K562 (cell line): ENCODE measurements at regions not wholly inside any gene's neighbourhood (a gene's known extent, or its start where the extent isn't known, plus 50 kb on each side); places are given as distances from the start of the nearest gene placed in this dataset.

Experiments
- ATAC-seq: fragments of 200-7000 bp; cut with Tn5 transposase; 3 replicates; pipeline ENCODE4 v1.9.1; 2020; ENCODE audit warnings: moderate library complexity
- BruUV-seq: library from RNA; stranded (reverse); fragments of 400-500 nt; replicated peaks from 2 replicates; lab custom pipeline; 2021; lab: Mats Ljungman, UMichigan
- CTCF ChIA-PET: fragments of 300-600 bp; formaldehyde crosslinking; extraction: SDS; loops from one replicate; lab custom pipeline; 2021; ENCODE audit warnings: low intra/inter-chr PET ratio; lab: Yijun Ruan, JAX
- POLR2A ChIA-PET: fragments of 300-600, 350-650 bp; sonication (Branson Sonifier 250); formaldehyde crosslinking; extraction: SDS; loops from one replicate; lab custom pipeline; 2021; ENCODE audit warnings: antibody characterized with exemption, inconsistent platforms; lab: Yijun Ruan, JAX
- DNase-seq, 4 experiments: peaks; one replicate each; pipeline versions ENCODE4 v3.0.0 to v3.0.0-alpha.2; 2011 to 2018; ENCODE audit warnings: low spot score in 3 of 4, mixed read lengths in 3 of 4; ENCODE audit errors: extremely low read depth in 1 of 4
- FAIRE-seq: peaks from 2 replicates; lab custom pipeline; 2011; peaks lifted over from hg19 to GRCh38; lab: Jason Lieb, UNC
- H2AFZ ChIP-seq: 2 replicates; pipeline ENCODE4 v1.6.0; 2011; ENCODE audit warnings: low read depth, low read length, control low read depth, inconsistent platforms
- H3K27ac ChIP-seq: fragments of 200-600 bp; 3 replicates; pipeline ENCODE4 v1.8.0; 2011; ENCODE audit warnings: low read depth, mild to moderate bottlenecking, control low read depth, inconsistent platforms, low read length, moderate library complexity, mixed read lengths; ENCODE audit errors: extremely low read depth
- H3K27me3 ChIP-seq, 2 experiments: fragments of 300-600 bp in 1 of 2; 2 replicates in 1 of 2; 3 replicates in 1 of 2; pipeline versions ENCODE4 v1.6.0 to v1.8.0; 2011; ENCODE audit warnings: inconsistent platforms in 2 of 2, low read length in 2 of 2, mild to moderate bottlenecking in 1 of 2, mixed read lengths in 1 of 2, moderate library complexity in 1 of 2; ENCODE audit not compliant: control insufficient read depth in 2 of 2, insufficient read depth in 2 of 2
- H3K36me3 ChIP-seq: fragments of 300-600 bp; 3 replicates; pipeline ENCODE4 v1.8.0; 2011; ENCODE audit warnings: mild to moderate bottlenecking, low read length, inconsistent platforms; ENCODE audit not compliant: control insufficient read depth, insufficient read depth
- H3K4me1 ChIP-seq, 2 experiments: fragments of 200-600 bp in 1 of 2; replicated peaks in 1 of 2; 2 replicates in 1 of 2; 3 replicates in 1 of 2; pipeline versions ENCODE4 v1.5.1 to v1.8.0; 2011; ENCODE audit warnings: inconsistent platforms in 2 of 2, low read length in 2 of 2, mild to moderate bottlenecking in 1 of 2, mixed read lengths in 1 of 2, moderate library complexity in 1 of 2; ENCODE audit not compliant: control insufficient read depth in 2 of 2, insufficient read depth in 2 of 2
- H3K4me2 ChIP-seq: 2 replicates; pipeline ENCODE4 v1.6.1; 2011; ENCODE audit warnings: low read length, control low read depth, inconsistent platforms, mixed read lengths; ENCODE audit not compliant: insufficient read depth
- H3K4me3 ChIP-seq: fragments of 200-600 bp; sonication (generic), shearing (Covaris generic); 2 replicates; pipeline ENCODE4 v1.5.1; 2016; ENCODE audit warnings: control low read depth, inconsistent platforms
- H3K79me2 ChIP-seq: fragments of 200-600 bp; 3 replicates; pipeline ENCODE4 v1.8.0; 2011; ENCODE audit warnings: low read length, inconsistent platforms; ENCODE audit not compliant: control insufficient read depth, insufficient read depth
- H3K9ac ChIP-seq, 2 experiments: 2 replicates each; pipeline versions ENCODE4 v1.6.0 to v1.6.1; 2011; ENCODE audit warnings: low read depth in 2 of 2, low read length in 2 of 2, control low read depth in 1 of 2, inconsistent platforms in 1 of 2, mild to moderate bottlenecking in 1 of 2, mixed read lengths in 1 of 2; ENCODE audit not compliant: insufficient read depth in 1 of 2
- H3K9me1 ChIP-seq: one replicate; pipeline ENCODE4 v1.6.0; 2011; ENCODE audit warnings: inconsistent platforms, mild to moderate bottlenecking, low read length, moderate library complexity; ENCODE audit not compliant: control insufficient read depth, insufficient read depth
- H3K9me3 ChIP-seq: replicated peaks from 2 replicates; pipeline ENCODE4 v1.5.1; 2011; ENCODE audit warnings: low read depth, low read length, inconsistent platforms; ENCODE audit not compliant: control insufficient read depth, insufficient read depth
- H4K20me1 ChIP-seq: replicated peaks from 2 replicates; pipeline ENCODE4 v1.6.1; 2011; ENCODE audit warnings: low read length, inconsistent platforms, mixed read lengths; ENCODE audit not compliant: control insufficient read depth, insufficient read depth
- BHLHE40 ChIP-seq: IDR thresholded peaks from 2 replicates; pipeline ENCODE4 v1.6.1; 2011; ENCODE audit warnings: low read length, improper control_type of control experiment
- CREM ChIP-seq: IDR thresholded peaks from 2 replicates; pipeline ENCODE4 v1.6.1; 2014; ENCODE audit warnings: antibody characterized with exemption, low read depth
- EZH2 ChIP-seq: IDR thresholded peaks from 2 replicates; pipeline ENCODE4 v1.6.1; 2012; ENCODE audit warnings: low read depth, mild to moderate bottlenecking, inconsistent platforms, low read length, borderline replicate concordance
- GTF2E2 ChIP-seq: fragments of 200-800 bp; sonication (Bioruptor generic); IDR thresholded peaks from 2 replicates; pipeline ENCODE4 v1.6.1; 2016; ENCODE audit warnings: missing genetic modification characterization, missing compliant biosample characterization
- HOXB6 ChIP-seq: fragments of 250-450 bp; sonication (Bioruptor Pico); IDR thresholded peaks from 2 replicates; pipeline ENCODE4 v1.5.1; 2022; ENCODE audit warnings: mild to moderate bottlenecking, borderline replicate concordance
- ID3 ChIP-seq, 2 experiments: fragments of 250-450 bp in 1 of 2; fragments of 450-650 bp in 1 of 2; sonication (Bioruptor Pico) in 1 of 2; IDR thresholded peaks; 2 replicates each; pipeline versions ENCODE4 v1.6.1 to v1.8.0; 2016 to 2021; ENCODE audit warnings: mild to moderate bottlenecking in 2 of 2, moderate library complexity in 2 of 2, missing compliant biosample characterization in 1 of 2, missing genetic modification characterization in 1 of 2
- KLF10 ChIP-seq: fragments of 250-450 bp; sonication (Bioruptor Pico); IDR thresholded peaks from 2 replicates; pipeline ENCODE4 v1.6.1; 2021; ENCODE audit warnings: matching md5 sums
- RERE ChIP-seq: sonication (generic); formaldehyde crosslinking; IDR thresholded peaks from 2 replicates; pipeline ENCODE4 v1.8.0; 2023; ENCODE audit warnings: missing genetic modification reagents, mild to moderate bottlenecking, borderline replicate concordance
- SFPQ ChIP-seq: fragments of 200-400 bp; formaldehyde crosslinking; IDR thresholded peaks from 2 replicates; pipeline ENCODE4 v1.6.1; 2017; ENCODE audit warnings: mild to moderate bottlenecking, low read depth, low read length, moderate library complexity
- SMARCA4 ChIP-seq: fragments of 450-650 bp; IDR thresholded peaks from 2 replicates; pipeline ENCODE4 v1.6.1; 2016
- TAL1 ChIP-seq: fragments of 450-650 bp; IDR thresholded peaks from 2 replicates; pipeline ENCODE4 v1.6.1; 2016; ENCODE audit warnings: mild to moderate bottlenecking
- THRA ChIP-seq: fragments of 450-650 bp; IDR thresholded peaks from 2 replicates; pipeline ENCODE4 v1.6.1; 2017; ENCODE audit warnings: mild to moderate bottlenecking, moderate library complexity
- XRCC4 ChIP-seq: IDR thresholded peaks from one replicate; pipeline ENCODE4 v1.6.1; 2011; ENCODE audit not compliant: insufficient read depth, insufficient read length; ENCODE audit errors: extremely low read depth
- ZNF224 ChIP-seq: sonication (generic); formaldehyde crosslinking; IDR thresholded peaks from 2 replicates; pipeline ENCODE4 v1.8.0; 2022; ENCODE audit warnings: mild to moderate bottlenecking, missing genetic modification reagents
- ZNF354B ChIP-seq: fragments of 250-450 bp; sonication (Bioruptor Pico); IDR thresholded peaks from 2 replicates; pipeline ENCODE4 v1.4.0; 2020
- in situ Hi-C: fragments of 300-500 bp; cut with MboI; formaldehyde crosslinking; loops from 4 replicates; pipeline ENCODE4 v1.15.0; 2018; ENCODE audit warnings: inconsistent platforms, mixed read lengths
- intact Hi-C: fragments of 100-400 bp; cut with micrococcal nuclease; formaldehyde crosslinking; loops from 2 replicates; pipeline ENCODE4 v1.14.2; 2022

GRCh38 chr2:52288596-52288995, 1256.7 kb upstream of the NRXN1 start:
- H3K9me1 ChIP-seq: no peaks in the 10 kb centered on the region
- ATAC-seq (no peak), FAIRE-seq (no peak), DNase-seq (no peak)
- H4K20me1 ChIP-seq: no peaks in the 10 kb centered on the region
- BruUV-seq: no TSS peak
- 0 out of 2 replicates have a peak, but pooled peaks cover 2% of the 10 kb centered on the region for H3K9me3 ChIP-seq
- in situ Hi-C loops (no loop called here), intact Hi-C loops (no loop called here)
- H3K27me3 ChIP-seq: no peaks in the 10 kb centered on the region
- no peak overlapping the region for H3K4me2 ChIP-seq
- H3K4me3 ChIP-seq: no peak overlapping the region
- no peak overlapping the region for H3K27ac ChIP-seq
- ChIA-PET POLR2A (no interaction called here), CTCF (no interaction called here)
- no peak overlapping the region for H3K9ac ChIP-seq
- H3K36me3 ChIP-seq: no peaks in the 10 kb centered on the region
- TF ChIP-seq EZH2 (no peak), ZNF224 (no peak), SMARCA4 (no peak), ZNF354B (CRISPR knock-in tag) (no peak), GTF2E2 (tag) (no peak), HOXB6 (CRISPR knock-in tag) (no peak), CREM (no peak), THRA (no peak), SFPQ (no peak), KLF10 (CRISPR knock-in tag) (no peak), ID3 (CRISPR knock-in tag; IDR thresholded peaks at IDR 0.05) (no peak), ID3 (tag; IDR thresholded peaks at IDR 0.05) (no peak), RERE (CRISPR knock-in tag) (no peak), BHLHE40 (no peak), XRCC4 (no peak), TAL1 (no peak)
- no peak overlapping the region for H2AFZ ChIP-seq
- no peaks in the 10 kb centered on the region for H3K79me2 ChIP-seq
- H3K4me1 ChIP-seq: no peaks in the 10 kb centered on the region
